OCI-LY7 (cell line): ENCODE measurements at regions not wholly inside any gene's neighbourhood (a gene's known extent, or its start where the extent isn't known, plus 50 kb on each side); places are given as distances from the start of the nearest gene placed in this dataset.

ENCODE experiments used
- CTCF ChIP-seq: fragments of 200-600 bp; sonication (generic); conservative IDR thresholded peaks from 2 replicates; pipeline ENCODE4 v1.5.1; 2014; ENCODE audit warnings: mild to moderate bottlenecking, antibody characterized with exemption, low read length, moderate library complexity, mixed read lengths
- EZH2phosphoT487 ChIP-seq: fragments of 200-600 bp; sonication (generic); IDR thresholded peaks from 2 replicates; pipeline ENCODE4 v1.6.1; 2018; ENCODE audit warnings: low read depth, borderline replicate concordance, mild to moderate bottlenecking, mixed run types, antibody characterized with exemption, low read length, moderate library complexity, mixed read lengths

DNA sequence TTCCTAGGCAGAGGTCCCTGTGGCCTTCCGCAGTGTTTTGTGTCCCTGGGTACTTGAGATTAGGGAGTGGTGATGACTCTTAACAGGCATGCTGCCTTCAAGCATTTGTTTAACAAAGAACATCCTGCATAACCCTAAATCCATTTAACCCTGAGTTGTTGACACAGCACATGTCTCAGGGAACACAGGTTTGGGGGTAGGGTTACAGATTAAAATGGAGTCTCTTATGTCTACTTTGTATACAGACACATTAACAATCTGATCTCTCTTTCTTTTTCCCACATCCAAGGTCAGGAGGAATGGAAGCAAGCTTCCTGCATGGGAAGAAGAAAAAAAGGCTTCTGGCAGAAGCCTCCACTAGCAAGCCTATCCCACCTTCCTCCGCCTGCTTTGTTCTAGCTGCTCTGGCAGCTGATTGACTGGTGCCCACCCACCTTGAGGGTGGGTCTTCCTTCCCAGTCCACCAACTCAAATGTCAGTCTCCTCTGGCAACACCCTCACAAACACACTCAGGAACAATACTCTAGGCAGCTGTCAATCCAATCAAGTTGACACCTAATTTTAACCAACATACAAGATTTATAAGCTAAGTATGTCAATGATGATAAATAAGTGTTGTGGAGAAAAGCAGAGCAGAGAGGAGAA is 176.5 kb upstream of the CCZ1B start:
- no peak for TF ChIP-seq CTCF
- no peak for TF ChIP-seq EZH2phosphoT487
